ENCODE measurements at regions not wholly inside any gene's neighbourhood (a gene's known extent, or its start where the extent isn't known, plus 50 kb on each side); places are given as distances from the start of the nearest gene placed in this dataset.

GRCh38 chr6:104539173-104539572, 320.5 kb downstream of the HACE1 start:
- Histone ChIP-seq H3K36me3 (ENCODE audit: control insufficient read depth, insufficient read depth, low read length) (no peaks in the 10 kb centered on the region), H3K4me3 (ENCODE audit: low read depth in 2 of 2, low read length in 2 of 2) (no peak overlapping the region), H3K4me1 (ENCODE audit: control insufficient read depth, insufficient read depth, low read length) (no peaks in the 10 kb centered on the region), H3K27ac (ENCODE audit: low read length) (no peak overlapping the region), H3K9me3 (ENCODE audit: control insufficient read depth, insufficient read depth, low read depth, low read length) (no peaks in the 10 kb centered on the region), H3K27me3 (ENCODE audit: control insufficient read depth, insufficient read depth, low read length) (no peaks in the 10 kb centered on the region)
- intact Hi-C loops (cut with micrococcal nuclease; ENCODE audit: unreplicated experiment), result no loop called here
- no peak for ATAC-seq
- TF ChIP-seq SIN3A (IDR thresholded peaks at IDR 0.05; ENCODE audit: borderline replicate concordance, insufficient read depth, low read depth, low read length) (no peak), CTCF (IDR thresholded peaks at IDR 0.05) (no peak), REST (IDR thresholded peaks at IDR 0.05; ENCODE audit: insufficient read depth in 1 of 2, low read depth in 2 of 2, low read length in 1 of 2) (no peak), TCF7L2 (IDR thresholded peaks at IDR 0.05; ENCODE audit: low read depth, low read length) (no peak)
- BruUV-seq (replicated peaks), result no TSS peak
- DNase-seq (ENCODE audit: low read depth, low spot score), result no peak
- ChIA-PET POLR2A (no interaction called here), CTCF (no interaction called here)
- in situ Hi-C loops (cut with HindIII; ENCODE audit: low pct_unique_long_range_greater_than_20kb, low sequenced_read_pairs), result no loop called here

GRCh38 chr6:104537872-104538271, 321.8 kb downstream of the HACE1 start:
- POLR2A ChIA-PET, result no interaction called here

More at GRCh38 chr6:104537872-104538271, 321.8 kb downstream of the HACE1 start:
- Histone ChIP-seq H3K4me1 (ENCODE audit: control insufficient read depth, insufficient read depth, low read length) (no peaks in the 10 kb centered on the region), H3K9me3 (ENCODE audit: control insufficient read depth, insufficient read depth, low read depth, low read length) (no peaks in the 10 kb centered on the region), H3K36me3 (ENCODE audit: control insufficient read depth, insufficient read depth, low read length) (no peaks in the 10 kb centered on the region), H3K4me3 (ENCODE audit: low read depth in 2 of 2, low read length in 2 of 2) (no peak overlapping the region), H3K27me3 (ENCODE audit: control insufficient read depth, insufficient read depth, low read length) (no peaks in the 10 kb centered on the region), H3K27ac (ENCODE audit: low read length) (no peak overlapping the region)
- intact Hi-C loops (cut with micrococcal nuclease; ENCODE audit: unreplicated experiment) (no loop called here), in situ Hi-C loops (cut with HindIII; ENCODE audit: low pct_unique_long_range_greater_than_20kb, low sequenced_read_pairs) (no loop called here)
- ATAC-seq, result no peak
- DNase-seq (ENCODE audit: low read depth, low spot score), result no peak
- no peak for TF ChIP-seq SIN3A (IDR thresholded peaks at IDR 0.05; ENCODE audit: borderline replicate concordance, insufficient read depth, low read depth, low read length)
- no peak for TF ChIP-seq POLR2AphosphoS5 (IDR thresholded peaks at IDR 0.05; ENCODE audit: low read depth, low read length)
- no peak for TF ChIP-seq REST (IDR thresholded peaks at IDR 0.05; ENCODE audit: insufficient read depth in 1 of 2, low read depth in 2 of 2, low read length in 1 of 2)
- TF ChIP-seq CTCF (IDR thresholded peaks at IDR 0.05), result no peak
- TF ChIP-seq TCF7L2 (IDR thresholded peaks at IDR 0.05; ENCODE audit: low read depth, low read length), result no peak
- BruUV-seq (replicated peaks), result no TSS peak
- CTCF ChIA-PET, result no interaction called here

Measured in Panc1 (cell line).